ENCODE measurements at regions not wholly inside any gene's neighbourhood (a gene's known extent, or its start where the extent isn't known, plus 50 kb on each side); places are given as distances from the start of the nearest gene placed in this dataset.
A peak's percentile ranks its signal among the peaks of the same experiment; 100 is the strongest.
"Not testable (repeated sequence)": the region's sequence is repeated elsewhere in the genome, so short reads cannot be mapped to it uniquely, and the experiment has no call there.

GRCh38 chr6:9020001-9020400 is 584.7 kb upstream of the SLC35B3 start:
- peak; percentile 8 for DNase-seq (ENCODE audit: low read depth)

- no peak for DNase-seq (ENCODE audit: low read depth)
Measured at GRCh38 chr6:9009931-9010330, 574.6 kb upstream of the SLC35B3 start.

- no peak for DNase-seq (ENCODE audit: low read depth)
Measured at GRCh38 chr6:9007027-9007426, 571.7 kb upstream of the SLC35B3 start.

- no peak for DNase-seq (ENCODE audit: low read depth)
Measured at GRCh38 chr6:9002833-9003232, 567.5 kb upstream of the SLC35B3 start.

- DNase-seq (ENCODE audit: low read depth) = no peak
Measured at GRCh38 chr6:8995156-8995555, 559.8 kb upstream of the SLC35B3 start.

- no peak for DNase-seq (ENCODE audit: low read depth)
Measured at GRCh38 chr6:8993111-8993510, 557.8 kb upstream of the SLC35B3 start.

GRCh38 chr6:8991844-8992243 is 556.5 kb upstream of the SLC35B3 start:
- DNase-seq (ENCODE audit: low read depth) = no peak

- DNase-seq (ENCODE audit: low read depth) = no peak
Measured at GRCh38 chr6:8990075-8990474, 554.7 kb upstream of the SLC35B3 start.

GRCh38 chr6:8983202-8983688 is 547.9 kb upstream of the SLC35B3 start:
- peak; percentile 63 for DNase-seq (ENCODE audit: low read depth)

- no peak for DNase-seq (ENCODE audit: low read depth)
Measured at GRCh38 chr6:8982668-8983067, 547.3 kb upstream of the SLC35B3 start.

- no peak for DNase-seq (ENCODE audit: low read depth)
Measured at GRCh38 chr6:8973395-8973794, 538.0 kb upstream of the SLC35B3 start.

- no peak for DNase-seq (ENCODE audit: low read depth)
Measured at GRCh38 chr6:8969747-8970146, 534.4 kb upstream of the SLC35B3 start.

GRCh38 chr6:8958894-8959511 is 523.7 kb upstream of the SLC35B3 start:
- DNase-seq (ENCODE audit: low read depth) = peak; percentile 79

- DNase-seq (ENCODE audit: low read depth) = no peak
Measured at GRCh38 chr6:8953310-8953709, 518.0 kb upstream of the SLC35B3 start.

- no peak for DNase-seq (ENCODE audit: low read depth)
Measured at GRCh38 chr6:8948733-8949132, 513.4 kb upstream of the SLC35B3 start.

- DNase-seq (ENCODE audit: low read depth) = no peak
Measured at GRCh38 chr6:8947900-8948299, 512.6 kb upstream of the SLC35B3 start.

- no peak for DNase-seq (ENCODE audit: low read depth)
Measured at GRCh38 chr6:8944548-8944947, 509.2 kb upstream of the SLC35B3 start.

GRCh38 chr6:8943073-8943472 is 507.7 kb upstream of the SLC35B3 start:
- DNase-seq (ENCODE audit: low read depth) = no peak

- DNase-seq (ENCODE audit: low read depth) = no peak
Measured at GRCh38 chr6:8941577-8941976, 506.2 kb upstream of the SLC35B3 start.

- peak; percentile 1 for DNase-seq (ENCODE audit: low read depth)
Measured at GRCh38 chr6:8940356-8940755, 505.0 kb upstream of the SLC35B3 start.

- DNase-seq (ENCODE audit: low read depth) = peak; percentile 9
Measured at GRCh38 chr6:8939615-8940014, 504.3 kb upstream of the SLC35B3 start.

- DNase-seq (ENCODE audit: low read depth) = no peak
Measured at GRCh38 chr6:8934318-8934717, 499.0 kb upstream of the SLC35B3 start.

GRCh38 chr6:8930009-8930408 is 494.7 kb upstream of the SLC35B3 start:
- no peak for DNase-seq (ENCODE audit: low read depth)

GRCh38 chr6:8920244-8920643 is 484.9 kb upstream of the SLC35B3 start:
- not testable (repeated sequence) for DNase-seq (ENCODE audit: low read depth)

Data from iris pigment epithelial cell (primary cell).